ENCODE measurements at regions not wholly inside any gene's neighbourhood (a gene's known extent, or its start where the extent isn't known, plus 50 kb on each side); places are given as distances from the start of the nearest gene placed in this dataset.

DNA sequence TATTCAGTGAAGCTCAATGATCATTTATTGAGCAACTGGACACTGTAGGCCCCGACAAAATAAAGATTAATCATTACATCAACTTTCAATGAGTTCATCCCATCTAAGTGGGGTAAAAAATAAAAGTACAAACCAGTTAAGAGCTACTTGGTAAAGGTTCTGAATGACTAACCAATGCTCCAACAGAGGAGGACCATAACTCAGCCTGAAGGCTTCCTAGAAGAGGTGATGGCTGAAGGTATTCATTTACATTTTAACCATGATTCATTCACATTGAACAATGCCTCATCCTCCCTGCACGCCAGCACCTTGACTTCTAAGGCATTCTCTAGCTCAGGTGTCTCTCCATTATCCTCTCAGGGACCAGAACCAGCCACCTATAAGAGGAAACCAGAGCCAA lies 201.4 kb downstream of the ZNF462 start:
- Mint-ChIP-seq H3K4me3 (no peak overlapping the region), H3K36me3 (ENCODE audit: low read depth) (no peaks in the 10 kb centered on the region), H3K27me3 (no peaks in the 10 kb centered on the region), H3K4me1 (no peaks in the 10 kb centered on the region), H3K27ac (no peak overlapping the region)
- ATAC-seq: no peak
- DNase-seq: no peak
- H3K9me3 ChIP-seq (ENCODE audit: control insufficient read depth, low read length, poor library complexity, severe bottlenecking): no peaks in the 10 kb centered on the region

DNA sequence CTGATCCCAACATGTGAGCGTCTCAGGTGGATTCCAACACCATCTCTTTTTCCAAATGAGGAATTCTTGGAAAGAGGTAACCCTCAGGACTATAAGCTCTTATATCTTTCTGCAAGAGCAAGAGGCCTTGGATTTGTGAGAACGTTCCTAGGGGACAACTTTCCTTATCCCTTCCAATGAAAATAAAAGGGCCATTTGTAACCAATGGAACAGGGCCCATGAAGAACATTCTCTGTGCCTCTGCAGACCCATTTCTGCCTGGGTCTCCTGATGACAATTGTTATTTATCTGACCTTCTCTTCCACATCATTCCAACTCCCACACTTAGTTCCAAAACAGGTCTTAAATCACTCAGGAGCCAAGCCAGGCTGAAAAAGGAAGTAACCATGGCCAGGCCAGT lies 202.6 kb downstream of the ZNF462 start:
- Mint-ChIP-seq H3K27me3 (no peaks in the 10 kb centered on the region), H3K36me3 (ENCODE audit: low read depth) (no peaks in the 10 kb centered on the region), H3K27ac (no peak overlapping the region), H3K4me3 (no peak overlapping the region), H3K4me1 (no peaks in the 10 kb centered on the region)
- no peak for DNase-seq
- no peak for ATAC-seq
- no peaks in the 10 kb centered on the region for H3K9me3 ChIP-seq (ENCODE audit: control insufficient read depth, low read length, poor library complexity, severe bottlenecking)

DNA sequence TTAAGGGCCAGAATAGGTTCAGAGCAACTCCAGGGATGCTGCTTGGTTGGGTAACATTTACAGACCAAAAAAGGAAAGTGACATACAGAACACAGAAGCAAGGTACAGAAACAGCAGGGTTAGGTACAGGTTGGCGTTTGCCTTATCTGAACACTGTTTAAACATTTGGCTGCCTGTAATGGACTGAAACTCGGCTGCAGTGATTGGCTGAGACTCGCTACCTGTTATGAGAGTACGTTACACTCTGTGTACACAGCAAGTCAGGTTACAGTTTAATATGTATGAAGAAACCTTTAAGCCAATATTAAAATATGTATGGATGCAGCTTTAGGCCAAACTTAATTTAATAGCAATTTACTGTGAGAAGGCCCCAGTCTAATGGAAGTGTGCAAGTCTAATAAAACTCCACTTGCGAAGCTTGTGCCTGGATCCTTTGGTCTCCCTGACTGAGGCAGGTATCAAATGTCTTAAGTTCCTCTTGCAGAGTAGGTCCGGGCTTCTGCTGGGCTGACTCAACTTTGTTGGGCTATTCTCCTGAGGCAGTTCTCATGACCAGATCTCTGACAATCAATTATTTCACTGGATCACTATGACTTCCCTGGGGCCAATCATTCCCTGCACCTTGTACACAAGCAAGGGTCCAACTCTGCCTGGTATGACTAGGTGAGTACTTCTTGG lies 204.9 kb downstream of the ZNF462 start:
- H3K27me3 Mint-ChIP-seq: no peaks in the 10 kb centered on the region
- H3K27ac Mint-ChIP-seq: no peak overlapping the region
- H3K36me3 Mint-ChIP-seq (ENCODE audit: low read depth): no peaks in the 10 kb centered on the region
- no peak for ATAC-seq
- no peak for DNase-seq
- no peaks in the 10 kb centered on the region for H3K4me1 Mint-ChIP-seq
- H3K9me3 ChIP-seq (ENCODE audit: control insufficient read depth, low read length, poor library complexity, severe bottlenecking): no peaks in the 10 kb centered on the region
- no peak overlapping the region for H3K4me3 Mint-ChIP-seq

DNA sequence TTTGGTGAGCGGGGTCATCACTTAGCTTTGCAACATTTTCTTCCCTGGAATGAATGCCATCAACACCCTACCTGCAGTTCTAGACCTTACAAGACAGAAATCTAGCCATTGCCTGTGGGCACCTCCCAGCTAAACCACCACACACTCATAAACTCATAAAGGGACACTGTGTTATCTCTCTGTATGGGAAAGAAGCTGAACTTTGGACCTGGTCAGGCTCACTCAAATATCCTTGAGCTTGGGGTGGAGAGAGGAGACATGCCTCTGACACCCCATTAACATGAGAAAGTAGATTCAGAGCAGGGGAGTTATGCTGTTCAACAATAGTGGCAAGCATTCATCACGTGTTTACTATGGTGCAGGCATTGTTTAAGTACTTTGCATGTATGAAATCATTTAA lies 205.6 kb downstream of the ZNF462 start:
- H3K9me3 ChIP-seq (ENCODE audit: control insufficient read depth, low read length, poor library complexity, severe bottlenecking): no peaks in the 10 kb centered on the region
- DNase-seq (no peak), ATAC-seq (no peak)
- Mint-ChIP-seq H3K36me3 (ENCODE audit: low read depth) (no peaks in the 10 kb centered on the region), H3K27me3 (no peaks in the 10 kb centered on the region), H3K27ac (no peak overlapping the region), H3K4me1 (no peaks in the 10 kb centered on the region), H3K4me3 (no peak overlapping the region)

DNA sequence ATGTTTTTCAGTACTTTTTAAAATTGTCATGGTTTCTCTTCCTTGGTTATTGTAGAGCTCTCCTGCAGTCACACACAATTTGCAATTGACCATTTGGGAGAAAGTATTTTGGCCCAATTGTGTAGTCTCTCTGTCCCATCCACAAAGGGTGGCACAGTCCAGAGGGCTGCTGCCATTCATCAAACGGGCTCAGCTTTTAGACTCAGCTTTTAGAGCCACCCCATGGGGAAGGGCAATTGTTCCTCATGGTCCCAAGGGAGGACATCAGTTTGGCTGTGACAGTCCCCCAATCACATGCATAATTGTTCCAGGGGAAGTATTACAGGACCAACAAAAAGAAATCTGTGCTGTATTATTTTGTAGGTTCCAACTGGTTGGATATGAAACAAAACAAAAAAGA lies 207.6 kb downstream of the ZNF462 start:
- Mint-ChIP-seq H3K27ac (no peak overlapping the region), H3K27me3 (no peaks in the 10 kb centered on the region), H3K4me1 (no peaks in the 10 kb centered on the region), H3K36me3 (ENCODE audit: low read depth) (no peaks in the 10 kb centered on the region), H3K4me3 (no peak overlapping the region)
- DNase-seq (no peak), ATAC-seq (no peak)
- no peaks in the 10 kb centered on the region for H3K9me3 ChIP-seq (ENCODE audit: control insufficient read depth, low read length, poor library complexity, severe bottlenecking)

DNA sequence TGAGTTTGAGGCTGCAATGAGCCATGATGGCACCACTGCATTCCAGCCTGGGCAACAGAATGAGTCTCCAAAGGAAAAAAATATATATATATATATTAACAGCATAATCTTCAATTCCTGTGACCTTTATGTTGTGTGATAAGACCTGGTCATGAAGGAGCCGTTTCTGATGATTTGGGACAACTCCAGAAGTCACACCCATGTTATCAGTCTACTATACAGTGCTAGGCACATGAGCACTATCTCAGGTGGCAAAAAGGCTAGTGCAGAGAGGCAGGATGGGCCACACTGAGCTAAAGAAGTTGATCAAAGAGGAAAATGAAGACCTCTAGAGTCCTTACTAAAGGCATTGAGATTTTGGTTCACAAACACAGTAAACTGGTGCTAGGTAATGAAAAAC lies 205.0 kb upstream of the RAD23B start:
- no peaks in the 10 kb centered on the region for H3K9me3 ChIP-seq (ENCODE audit: control insufficient read depth, low read length, poor library complexity, severe bottlenecking)
- H3K36me3 Mint-ChIP-seq (ENCODE audit: low read depth): no peaks in the 10 kb centered on the region
- DNase-seq (no peak), ATAC-seq (no peak)
- H3K4me1 Mint-ChIP-seq: no peaks in the 10 kb centered on the region
- H3K27ac Mint-ChIP-seq: no peak overlapping the region
- H3K27me3 Mint-ChIP-seq: no peaks in the 10 kb centered on the region
- no peak overlapping the region for H3K4me3 Mint-ChIP-seq

DNA sequence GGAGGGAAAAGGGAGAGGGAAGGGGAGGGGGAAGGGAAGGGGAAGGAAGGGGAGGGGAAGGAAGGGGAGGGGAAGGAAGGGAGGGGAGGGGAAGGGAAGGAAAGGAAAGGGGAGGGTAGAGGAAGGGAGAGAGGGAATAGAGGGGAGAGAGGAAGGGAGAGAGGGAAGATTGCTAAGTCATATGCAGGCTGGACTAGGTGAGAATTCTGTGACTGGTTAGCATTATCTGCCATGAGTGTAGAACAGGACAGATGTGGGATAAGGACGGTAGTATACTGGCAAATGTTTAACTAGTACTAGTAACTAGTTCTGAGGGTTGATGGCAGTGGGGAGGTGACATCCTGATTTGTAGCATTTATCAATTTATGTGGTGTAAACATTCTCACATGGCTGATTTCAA lies 203.5 kb upstream of the RAD23B start:
- ATAC-seq (no peak), DNase-seq (no peak)
- Mint-ChIP-seq H3K36me3 (ENCODE audit: low read depth) (no peaks in the 10 kb centered on the region), H3K27me3 (no peaks in the 10 kb centered on the region), H3K27ac (no peak overlapping the region), H3K4me3 (no peak overlapping the region), H3K4me1 (no peaks in the 10 kb centered on the region)
- no peaks in the 10 kb centered on the region for H3K9me3 ChIP-seq (ENCODE audit: control insufficient read depth, low read length, poor library complexity, severe bottlenecking)

DNA sequence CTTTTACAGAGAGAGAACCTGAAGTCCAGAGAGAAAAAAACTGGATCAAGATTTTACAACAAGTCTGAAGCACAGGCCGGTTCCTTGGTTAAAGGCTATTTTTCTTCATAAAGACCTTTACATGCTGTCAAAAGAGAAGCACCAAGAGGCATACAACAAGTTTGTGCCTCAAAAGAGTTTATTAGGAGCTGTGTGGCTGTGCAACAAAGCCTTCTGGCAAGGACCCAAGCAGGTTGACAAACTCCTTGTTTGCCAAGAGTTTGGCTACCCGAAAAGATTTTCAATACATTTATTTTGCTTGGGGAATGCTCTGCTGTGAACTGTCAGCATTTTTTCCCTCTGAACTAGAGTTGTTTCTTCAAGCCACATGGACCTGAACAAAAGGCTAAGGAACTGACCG lies 202.9 kb upstream of the RAD23B start:
- Mint-ChIP-seq H3K4me3 (no peak overlapping the region), H3K4me1 (no peaks in the 10 kb centered on the region), H3K27ac (no peak overlapping the region), H3K27me3 (no peaks in the 10 kb centered on the region), H3K36me3 (ENCODE audit: low read depth) (no peaks in the 10 kb centered on the region)
- ATAC-seq (no peak), DNase-seq (no peak)
- H3K9me3 ChIP-seq (ENCODE audit: control insufficient read depth, low read length, poor library complexity, severe bottlenecking): no peaks in the 10 kb centered on the region

DNA sequence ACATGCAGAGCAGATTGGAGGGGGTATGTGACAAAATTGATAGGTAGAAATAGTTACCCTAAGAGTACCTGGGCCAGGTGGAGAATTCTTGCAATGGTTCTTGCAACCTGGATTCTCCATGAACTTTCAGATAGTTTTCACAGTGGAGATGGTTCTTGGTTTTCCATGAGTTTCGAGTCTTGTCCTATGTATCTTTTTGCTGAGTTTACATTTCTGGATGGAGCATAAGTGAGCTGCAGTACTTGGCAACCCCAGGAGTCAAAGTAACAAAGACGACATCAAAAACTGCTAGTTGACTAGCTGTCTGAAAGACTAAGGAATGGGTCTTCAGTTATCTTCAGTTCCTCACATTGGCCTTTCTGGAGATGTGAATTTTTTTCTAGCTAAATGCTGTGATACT lies 196.6 kb upstream of the RAD23B start:
- Mint-ChIP-seq H3K27me3 (peaks cover 26% of the 10 kb centered on the region), H3K4me3 (no peak overlapping the region)
- no peak for DNase-seq

DNA sequence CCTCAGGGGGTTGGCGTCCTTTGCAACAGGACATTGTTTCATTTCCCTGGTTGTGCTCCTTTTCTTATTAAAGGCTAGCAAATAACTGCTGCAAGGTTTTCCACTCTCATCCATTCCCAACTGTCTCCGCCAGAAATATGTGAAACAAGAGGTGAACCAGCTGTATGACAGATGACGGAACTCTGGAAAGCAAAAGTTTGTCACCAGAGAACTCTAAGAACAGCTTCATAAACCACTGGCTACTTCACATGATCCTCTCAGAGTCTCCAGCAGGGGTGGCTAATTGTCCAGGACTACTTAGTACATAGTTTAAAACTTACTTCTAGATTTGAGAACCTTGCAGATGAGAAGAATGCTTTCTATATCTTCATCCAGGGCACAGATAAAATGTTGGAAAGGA lies 195.9 kb upstream of the RAD23B start:
- DNase-seq: no peak
- H3K4me1 Mint-ChIP-seq: no peaks in the 10 kb centered on the region
- no peak for ATAC-seq
- no peaks in the 10 kb centered on the region for H3K36me3 Mint-ChIP-seq (ENCODE audit: low read depth)
- peaks cover 26% of the 10 kb centered on the region for H3K27me3 Mint-ChIP-seq
- no peak overlapping the region for H3K4me3 Mint-ChIP-seq
- no peaks in the 10 kb centered on the region for H3K9me3 ChIP-seq (ENCODE audit: control insufficient read depth, low read length, poor library complexity, severe bottlenecking)
- no peak overlapping the region for H3K27ac Mint-ChIP-seq

More for the DNA sequence above, 196.6 kb upstream of the RAD23B start:
- H3K9me3 ChIP-seq (ENCODE audit: control insufficient read depth, low read length, poor library complexity, severe bottlenecking): no peaks in the 10 kb centered on the region
- no peak for ATAC-seq
- Mint-ChIP-seq H3K4me1 (no peaks in the 10 kb centered on the region), H3K27ac (no peak overlapping the region), H3K36me3 (ENCODE audit: low read depth) (no peaks in the 10 kb centered on the region)

DNA sequence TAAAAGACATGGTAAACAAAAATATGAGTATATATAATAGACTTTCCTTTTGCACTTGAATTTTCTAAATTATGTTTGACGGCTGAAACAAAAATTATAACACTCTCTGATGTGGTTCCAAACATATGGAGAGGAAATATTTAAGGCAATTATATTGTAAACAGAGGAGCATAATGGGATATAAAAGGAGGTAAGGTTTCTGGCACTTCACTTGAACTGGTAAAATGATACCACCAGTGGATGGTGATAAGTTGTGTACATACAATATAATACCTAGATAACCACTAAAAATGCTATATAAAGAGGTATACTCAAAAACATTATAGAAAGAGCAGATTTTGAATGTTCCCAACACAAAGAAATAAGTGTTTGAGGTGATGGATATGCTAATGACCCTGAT lies 192.9 kb upstream of the RAD23B start:
- H3K9me3 ChIP-seq (ENCODE audit: control insufficient read depth, low read length, poor library complexity, severe bottlenecking): no peaks in the 10 kb centered on the region
- no peaks in the 10 kb centered on the region for H3K4me1 Mint-ChIP-seq
- no peak for ATAC-seq
- no peak overlapping the region for H3K4me3 Mint-ChIP-seq
- H3K27ac Mint-ChIP-seq: no peak overlapping the region
- no peak for DNase-seq
- no peaks in the 10 kb centered on the region for H3K36me3 Mint-ChIP-seq (ENCODE audit: low read depth)
- peaks cover 26% of the 10 kb centered on the region for H3K27me3 Mint-ChIP-seq

DNA sequence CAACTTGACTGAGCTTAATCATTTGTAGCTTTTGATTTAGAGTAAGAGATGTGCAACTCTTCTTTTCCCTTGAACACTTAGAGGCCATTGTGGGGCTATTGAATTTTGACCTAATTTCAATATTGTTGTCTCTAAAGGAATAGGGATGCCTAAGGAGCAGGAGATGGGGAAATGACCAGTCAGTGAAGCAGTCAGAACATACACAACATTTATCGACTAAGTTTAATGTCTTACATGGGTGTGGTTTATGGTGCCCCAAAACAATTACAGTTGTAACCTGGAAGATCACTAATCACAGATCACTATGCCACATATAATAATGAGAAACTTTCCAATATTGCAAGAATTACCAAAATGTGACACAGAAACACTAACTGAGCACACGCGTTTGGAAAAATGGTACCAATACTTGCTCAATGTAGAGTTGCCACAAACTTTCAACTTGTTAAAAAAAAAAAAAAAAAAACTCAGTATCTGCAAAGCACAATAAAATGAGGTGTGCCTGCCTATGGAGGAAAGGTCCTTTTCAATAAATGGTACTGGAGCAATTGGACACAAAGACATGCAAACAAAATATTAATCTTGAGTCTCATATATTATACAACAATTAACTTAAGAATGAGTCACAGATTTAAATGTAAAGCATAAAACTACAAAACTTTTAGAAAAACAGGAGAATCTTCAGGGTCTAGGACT lies 189.6 kb upstream of the RAD23B start:
- Mint-ChIP-seq H3K27me3 (peaks cover 7% of the 10 kb centered on the region), H3K36me3 (ENCODE audit: low read depth) (no peaks in the 10 kb centered on the region), H3K4me3 (no peak overlapping the region)

DNA sequence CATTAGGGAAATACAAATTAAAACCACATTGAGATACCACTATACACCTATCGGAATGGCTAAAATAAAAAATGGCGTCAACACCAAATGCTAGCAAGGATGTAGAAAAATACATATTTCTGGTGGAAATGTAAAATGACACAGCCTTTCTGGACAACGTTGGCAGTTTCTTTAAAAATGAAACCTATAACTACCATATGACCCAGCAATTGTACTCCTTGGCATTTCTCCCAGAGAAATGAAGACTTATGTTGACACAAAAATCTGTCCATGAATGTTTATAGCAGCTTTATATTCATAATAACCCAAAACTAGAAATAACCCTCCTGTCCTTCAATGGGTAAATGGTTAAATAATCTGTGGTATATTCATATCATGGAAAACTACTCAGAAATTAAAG lies 188.7 kb upstream of the RAD23B start:
- H3K9me3 ChIP-seq (ENCODE audit: control insufficient read depth, low read length, poor library complexity, severe bottlenecking): no peaks in the 10 kb centered on the region
- ATAC-seq (no peak), DNase-seq (no peak)
- Mint-ChIP-seq H3K27ac (no peak overlapping the region), H3K36me3 (ENCODE audit: low read depth) (no peaks in the 10 kb centered on the region), H3K4me1 (no peaks in the 10 kb centered on the region), H3K27me3 (peaks cover under 1% of the 10 kb centered on the region), H3K4me3 (no peak overlapping the region)

More for the DNA sequence above, 189.6 kb upstream of the RAD23B start:
- Mint-ChIP-seq H3K4me1 (no peaks in the 10 kb centered on the region), H3K27ac (no peak overlapping the region)
- ATAC-seq (no peak), DNase-seq (no peak)
- H3K9me3 ChIP-seq (ENCODE audit: control insufficient read depth, low read length, poor library complexity, severe bottlenecking): no peaks in the 10 kb centered on the region

DNA sequence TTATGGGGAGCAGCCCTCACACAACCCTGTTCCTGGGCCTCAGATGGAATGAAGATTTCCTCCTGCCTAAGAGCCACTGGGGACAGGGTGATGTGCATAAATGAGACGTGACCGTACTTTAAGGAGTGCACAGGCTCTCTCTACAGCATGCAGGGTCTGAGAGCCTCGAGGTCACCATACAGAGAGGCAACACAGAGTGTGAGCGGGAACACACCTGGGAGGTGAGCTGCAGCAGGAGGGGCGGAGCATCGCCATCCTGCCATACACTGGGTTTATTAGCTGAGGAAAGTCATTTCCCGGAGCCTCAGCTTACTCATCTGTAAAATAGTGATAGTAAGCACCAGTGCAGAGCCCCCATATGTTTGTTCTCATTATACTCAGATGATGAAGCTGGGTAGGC lies 182.5 kb upstream of the RAD23B start:
- no peak for ATAC-seq
- H3K36me3 Mint-ChIP-seq (ENCODE audit: low read depth): no peaks in the 10 kb centered on the region
- no peaks in the 10 kb centered on the region for H3K27me3 Mint-ChIP-seq
- H3K4me3 Mint-ChIP-seq: no peak overlapping the region
- H3K9me3 ChIP-seq (ENCODE audit: control insufficient read depth, low read length, poor library complexity, severe bottlenecking): no peaks in the 10 kb centered on the region
- H3K4me1 Mint-ChIP-seq: no peaks in the 10 kb centered on the region
- H3K27ac Mint-ChIP-seq: no peak overlapping the region
- no peak for DNase-seq

Measured in T-helper 17 cell (primary cell).